Erythroblast (primary cell): ENCODE measurements at regions not wholly inside any gene's neighbourhood (a gene's known extent, or its start where the extent isn't known, plus 50 kb on each side); places are given as distances from the start of the nearest gene placed in this dataset.

Experiments
- GATA1 ChIP-seq: IDR thresholded peaks from 2 replicates; pipeline ENCODE4 v1.6.1; 2011; ENCODE audit warnings: low read depth, mild to moderate bottlenecking, control low read depth, low read length, moderate library complexity
- POLR2A ChIP-seq: IDR thresholded peaks from 2 replicates; pipeline ENCODE4 v1.6.1; 2011; ENCODE audit warnings: mild to moderate bottlenecking, low read length

GRCh38 chr5:82358457-82358856 lies 80.3 kb upstream of the RPS23 start:
- no peak for TF ChIP-seq POLR2A
- TF ChIP-seq GATA1 = no peak
